ENCODE measurements at regions not wholly inside any gene's neighbourhood (a gene's known extent, or its start where the extent isn't known, plus 50 kb on each side); places are given as distances from the start of the nearest gene placed in this dataset.

GRCh38 chr10:30538086-30538485 is 91.5 kb downstream of the LYZL2 start:
- TF ChIP-seq USF2 (IDR thresholded peaks at IDR 0.05; ENCODE audit: borderline replicate concordance, low read depth, low read length) = no peak
- no peak for TF ChIP-seq JUND (IDR thresholded peaks at IDR 0.05)
- TF ChIP-seq TAF1 (IDR thresholded peaks at IDR 0.05; ENCODE audit: borderline replicate concordance, low read depth, low read length) = no peak
- TF ChIP-seq ZBTB33 (IDR thresholded peaks at IDR 0.05; ENCODE audit: borderline replicate concordance, low read depth) = no peak
- TF ChIP-seq, protein P1, sequence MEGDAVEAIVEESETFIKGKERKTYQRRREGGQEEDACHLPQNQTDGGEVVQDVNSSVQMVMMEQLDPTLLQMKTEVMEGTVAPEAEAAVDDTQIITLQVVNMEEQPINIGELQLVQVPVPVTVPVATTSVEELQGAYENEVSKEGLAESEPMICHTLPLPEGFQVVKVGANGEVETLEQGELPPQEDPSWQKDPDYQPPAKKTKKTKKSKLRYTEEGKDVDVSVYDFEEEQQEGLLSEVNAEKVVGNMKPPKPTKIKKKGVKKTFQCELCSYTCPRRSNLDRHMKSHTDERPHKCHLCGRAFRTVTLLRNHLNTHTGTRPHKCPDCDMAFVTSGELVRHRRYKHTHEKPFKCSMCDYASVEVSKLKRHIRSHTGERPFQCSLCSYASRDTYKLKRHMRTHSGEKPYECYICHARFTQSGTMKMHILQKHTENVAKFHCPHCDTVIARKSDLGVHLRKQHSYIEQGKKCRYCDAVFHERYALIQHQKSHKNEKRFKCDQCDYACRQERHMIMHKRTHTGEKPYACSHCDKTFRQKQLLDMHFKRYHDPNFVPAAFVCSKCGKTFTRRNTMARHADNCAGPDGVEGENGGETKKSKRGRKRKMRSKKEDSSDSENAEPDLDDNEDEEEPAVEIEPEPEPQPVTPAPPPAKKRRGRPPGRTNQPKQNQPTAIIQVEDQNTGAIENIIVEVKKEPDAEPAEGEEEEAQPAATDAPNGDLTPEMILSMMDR (IDR thresholded peaks at IDR 0.05) = no peak
- TF ChIP-seq RFX5 (IDR thresholded peaks at IDR 0.05; ENCODE audit: low read length) = no peak
- TF ChIP-seq MXI1 (IDR thresholded peaks at IDR 0.05; ENCODE audit: low read depth, low read length) = no peak
- no peak for TF ChIP-seq YY1 (IDR thresholded peaks at IDR 0.05; ENCODE audit: low read depth)
- TF ChIP-seq SIN3A (IDR thresholded peaks at IDR 0.05; ENCODE audit: borderline replicate concordance, low read depth, low read length) = no peak
- TF ChIP-seq, protein P2, sequence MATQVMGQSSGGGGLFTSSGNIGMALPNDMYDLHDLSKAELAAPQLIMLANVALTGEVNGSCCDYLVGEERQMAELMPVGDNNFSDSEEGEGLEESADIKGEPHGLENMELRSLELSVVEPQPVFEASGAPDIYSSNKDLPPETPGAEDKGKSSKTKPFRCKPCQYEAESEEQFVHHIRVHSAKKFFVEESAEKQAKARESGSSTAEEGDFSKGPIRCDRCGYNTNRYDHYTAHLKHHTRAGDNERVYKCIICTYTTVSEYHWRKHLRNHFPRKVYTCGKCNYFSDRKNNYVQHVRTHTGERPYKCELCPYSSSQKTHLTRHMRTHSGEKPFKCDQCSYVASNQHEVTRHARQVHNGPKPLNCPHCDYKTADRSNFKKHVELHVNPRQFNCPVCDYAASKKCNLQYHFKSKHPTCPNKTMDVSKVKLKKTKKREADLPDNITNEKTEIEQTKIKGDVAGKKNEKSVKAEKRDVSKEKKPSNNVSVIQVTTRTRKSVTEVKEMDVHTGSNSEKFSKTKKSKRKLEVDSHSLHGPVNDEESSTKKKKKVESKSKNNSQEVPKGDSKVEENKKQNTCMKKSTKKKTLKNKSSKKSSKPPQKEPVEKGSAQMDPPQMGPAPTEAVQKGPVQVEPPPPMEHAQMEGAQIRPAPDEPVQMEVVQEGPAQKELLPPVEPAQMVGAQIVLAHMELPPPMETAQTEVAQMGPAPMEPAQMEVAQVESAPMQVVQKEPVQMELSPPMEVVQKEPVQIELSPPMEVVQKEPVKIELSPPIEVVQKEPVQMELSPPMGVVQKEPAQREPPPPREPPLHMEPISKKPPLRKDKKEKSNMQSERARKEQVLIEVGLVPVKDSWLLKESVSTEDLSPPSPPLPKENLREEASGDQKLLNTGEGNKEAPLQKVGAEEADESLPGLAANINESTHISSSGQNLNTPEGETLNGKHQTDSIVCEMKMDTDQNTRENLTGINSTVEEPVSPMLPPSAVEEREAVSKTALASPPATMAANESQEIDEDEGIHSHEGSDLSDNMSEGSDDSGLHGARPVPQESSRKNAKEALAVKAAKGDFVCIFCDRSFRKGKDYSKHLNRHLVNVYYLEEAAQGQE (IDR thresholded peaks at IDR 0.05; ENCODE audit: low read depth, low read length) = no peak
- no peak for TF ChIP-seq POLR2AphosphoS5 (IDR thresholded peaks at IDR 0.05; ENCODE audit: low read depth, low read length)
- no peak for TF ChIP-seq ELF1 (IDR thresholded peaks at IDR 0.05)
- TF ChIP-seq NFIC (IDR thresholded peaks at IDR 0.05; ENCODE audit: borderline replicate concordance) = no peak

Data from SK-N-SH (cell line).